HG03060 (cell line): ENCODE measurements at regions not wholly inside any gene's neighbourhood (a gene's known extent, or its start where the extent isn't known, plus 50 kb on each side); places are given as distances from the start of the nearest gene placed in this dataset.
"Not testable (repeated sequence)": the region's sequence is repeated elsewhere in the genome, so short reads cannot be mapped to it uniquely, and the experiment has no call there.

Experiments
- ATAC-seq: cut with Tn5 transposase; IDR thresholded peaks from one replicate; pipeline ENCODE4 v1.9.1; 2021; ENCODE audit warnings: low read depth, moderate number of reproducible peaks; ENCODE audit not compliant: unreplicated experiment

DNA sequence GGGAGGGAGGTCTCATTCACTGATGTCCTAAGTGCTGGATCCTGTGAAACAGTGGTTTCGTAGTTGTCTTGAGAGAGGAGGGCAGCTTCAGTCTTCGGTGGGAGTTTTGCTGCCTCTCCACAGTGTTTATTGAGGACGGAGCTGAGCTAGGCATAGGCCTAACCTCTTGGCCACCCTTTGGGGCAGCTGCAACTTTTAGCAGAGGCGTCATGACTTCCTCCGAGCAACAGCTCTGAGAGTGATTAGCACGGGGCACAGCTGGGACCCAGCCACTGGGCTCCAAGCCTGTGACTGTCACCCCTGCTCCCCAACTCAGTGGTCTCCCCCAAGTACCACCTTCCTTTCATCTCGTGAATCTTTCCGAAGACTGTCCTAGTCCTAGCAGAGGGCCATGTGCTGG is 139.9 kb upstream of the NCOR2 start:
- no peak for ATAC-seq

- ATAC-seq, result no peak
These were observed 139.0 kb upstream of the NCOR2 start for GRCh38 chr12:124706363-124706762.

- no peak for ATAC-seq
These were observed 138.2 kb upstream of the NCOR2 start for GRCh38 chr12:124705545-124706138.

- ATAC-seq, result no peak
These were observed 137.2 kb upstream of the NCOR2 start for GRCh38 chr12:124704619-124705018.

DNA sequence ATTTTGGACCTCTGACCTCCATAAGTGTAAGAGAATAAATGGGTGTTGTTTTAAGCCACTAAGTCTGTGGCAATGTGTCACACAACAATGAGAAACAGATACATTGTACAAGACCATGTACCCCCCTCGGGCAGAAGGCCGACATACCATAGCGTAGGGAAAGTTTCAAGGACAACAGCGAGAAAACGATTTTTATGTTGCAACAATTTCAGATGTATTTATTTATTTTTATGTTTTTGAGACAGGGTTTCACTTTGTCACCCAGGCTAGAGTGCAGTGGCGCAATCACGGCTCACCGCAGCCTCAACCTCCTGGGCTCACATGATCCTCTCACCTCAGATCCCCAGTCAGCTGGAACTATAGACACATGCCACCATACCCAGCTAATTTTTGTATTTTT is 136.4 kb upstream of the NCOR2 start:
- ATAC-seq, result no peak

DNA sequence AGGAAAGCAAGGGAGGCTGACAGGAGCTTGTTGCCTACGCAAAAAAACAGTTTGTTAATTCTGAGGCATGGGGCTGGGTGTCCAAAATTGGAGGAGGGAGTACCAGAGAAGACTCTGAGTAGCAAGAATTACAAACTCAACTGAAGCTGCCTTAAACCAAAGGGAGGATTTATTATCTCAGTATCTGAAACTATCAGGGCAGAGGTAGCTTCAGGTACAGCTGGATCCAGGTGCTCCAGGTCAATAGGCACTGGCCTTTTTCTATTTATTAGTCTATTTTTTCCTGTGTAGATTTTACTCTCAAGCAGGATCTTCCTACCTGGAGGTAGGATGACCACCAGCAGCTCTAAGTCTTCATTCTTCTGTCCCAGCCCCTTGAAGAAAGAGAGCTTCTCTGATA is 135.3 kb upstream of the NCOR2 start:
- ATAC-seq, result no peak

GRCh38 chr12:124700810-124701592 is 133.6 kb upstream of the NCOR2 start:
- no peak for ATAC-seq

DNA sequence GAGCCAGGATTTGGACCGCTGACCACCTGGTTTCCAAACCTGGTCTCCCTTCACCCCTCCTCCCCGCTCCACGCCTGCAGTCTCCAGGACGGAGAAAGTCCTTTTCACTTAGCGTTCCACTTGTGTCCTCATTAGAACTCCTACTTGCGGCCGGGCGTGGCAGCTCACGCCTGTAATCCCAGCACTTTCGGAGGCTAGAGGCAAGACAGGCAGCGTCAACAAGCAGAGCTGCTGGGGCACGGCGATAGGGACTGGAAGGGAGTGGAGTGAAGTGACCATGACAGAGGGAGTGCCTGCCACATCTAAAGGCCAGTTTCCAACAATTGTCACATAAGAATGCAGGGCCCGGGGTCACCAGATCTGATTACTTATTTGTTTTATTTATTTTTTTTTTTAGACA is 132.5 kb upstream of the NCOR2 start:
- ATAC-seq, result no peak

DNA sequence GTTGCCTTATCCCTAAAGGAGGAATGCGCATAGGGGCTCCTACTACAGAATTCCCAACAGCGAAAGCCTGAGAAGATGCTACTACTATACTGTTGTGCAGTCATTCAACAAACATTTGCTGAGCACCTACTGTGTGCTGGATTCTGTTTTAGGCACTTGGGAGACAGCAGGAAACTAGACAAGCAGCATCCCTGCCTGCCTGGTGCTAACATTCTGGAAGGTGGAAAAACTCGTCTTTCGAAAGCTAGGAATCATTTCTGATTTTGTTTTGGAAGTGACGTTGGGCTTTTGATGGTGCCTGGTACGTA is 131.5 kb upstream of the NCOR2 start:
- ATAC-seq, result no peak

- ATAC-seq, result no peak
These were observed 131.0 kb upstream of the NCOR2 start for GRCh38 chr12:124698211-124698997.

GRCh38 chr12:124697722-124698121 is 130.3 kb upstream of the NCOR2 start:
- ATAC-seq, result not testable (repeated sequence)

- ATAC-seq, result no peak
These were observed 129.5 kb upstream of the NCOR2 start for GRCh38 chr12:124696693-124697476.

GRCh38 chr12:124695861-124696260 is 128.4 kb upstream of the NCOR2 start:
- ATAC-seq, result no peak

GRCh38 chr12:124694846-124695497 is 127.6 kb upstream of the NCOR2 start:
- no peak for ATAC-seq

- ATAC-seq, result no peak
These were observed 126.8 kb upstream of the NCOR2 start for GRCh38 chr12:124694250-124694649.

DNA sequence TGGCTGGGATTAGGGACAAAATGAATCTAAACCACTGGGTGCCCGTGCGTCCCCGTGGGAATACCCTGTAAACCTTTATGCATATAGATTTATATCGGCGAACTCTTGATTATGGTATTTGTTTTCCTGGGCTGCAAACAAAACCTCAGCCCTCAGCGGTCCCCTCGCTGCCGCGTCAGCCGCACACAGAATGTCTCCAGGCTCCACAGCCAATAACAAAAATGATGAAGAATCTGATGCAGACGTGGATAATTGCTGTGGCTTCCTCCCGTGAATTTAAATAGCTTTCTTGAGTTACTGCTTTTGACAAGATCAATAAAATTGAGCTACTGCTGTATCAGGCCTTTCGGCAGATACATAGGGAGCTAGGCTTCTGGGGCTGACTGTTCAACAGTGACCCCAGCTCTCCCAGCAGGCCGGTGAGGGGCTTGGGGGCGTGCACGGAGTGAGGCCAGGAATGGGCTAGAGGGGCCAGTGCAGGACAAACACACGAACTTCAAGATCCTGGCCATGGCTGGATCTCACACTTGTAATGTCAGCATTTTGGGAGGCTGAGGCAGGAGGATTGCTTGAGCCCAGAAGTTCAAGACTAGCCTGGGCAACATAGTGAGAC is 125.8 kb upstream of the NCOR2 start:
- no peak for ATAC-seq

DNA sequence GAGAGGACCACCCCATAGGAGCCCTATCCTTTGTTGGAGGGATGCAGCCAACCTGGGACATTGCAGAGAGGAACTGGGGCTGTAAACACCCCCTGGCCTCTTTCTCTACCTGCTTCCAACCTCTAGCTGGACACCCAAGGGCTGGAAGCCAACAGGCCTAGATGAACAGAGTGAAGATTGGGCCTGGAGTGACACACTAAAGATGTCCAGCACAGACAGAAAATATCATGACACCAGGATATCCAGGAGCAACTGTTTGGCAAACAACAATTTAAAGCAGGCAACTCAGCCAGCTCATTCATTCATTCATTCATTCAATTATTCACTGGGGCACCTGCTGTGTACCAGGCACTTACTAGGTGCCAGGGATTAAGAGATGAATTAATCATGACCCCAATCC is 125.0 kb upstream of the NCOR2 start:
- ATAC-seq, result no peak

DNA sequence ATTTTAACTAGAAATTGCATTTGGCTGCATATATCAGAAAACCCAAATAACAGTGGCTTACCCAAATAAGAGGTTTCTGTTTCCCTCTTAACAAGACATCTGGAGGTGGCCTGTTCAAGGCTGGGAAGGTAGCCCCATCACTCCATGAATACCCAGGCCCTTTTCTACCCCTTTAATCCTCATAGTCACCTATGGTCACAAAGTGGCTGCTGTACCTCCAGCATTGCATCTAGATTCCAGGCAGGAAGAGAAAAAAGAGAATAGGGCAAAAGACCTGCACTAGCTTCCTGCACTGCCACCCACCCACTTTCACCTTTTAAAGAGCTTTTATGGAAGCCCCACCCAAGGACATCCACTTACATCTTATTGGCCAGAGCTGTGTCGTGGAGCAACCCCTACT is 124.0 kb upstream of the NCOR2 start:
- ATAC-seq, result no peak

DNA sequence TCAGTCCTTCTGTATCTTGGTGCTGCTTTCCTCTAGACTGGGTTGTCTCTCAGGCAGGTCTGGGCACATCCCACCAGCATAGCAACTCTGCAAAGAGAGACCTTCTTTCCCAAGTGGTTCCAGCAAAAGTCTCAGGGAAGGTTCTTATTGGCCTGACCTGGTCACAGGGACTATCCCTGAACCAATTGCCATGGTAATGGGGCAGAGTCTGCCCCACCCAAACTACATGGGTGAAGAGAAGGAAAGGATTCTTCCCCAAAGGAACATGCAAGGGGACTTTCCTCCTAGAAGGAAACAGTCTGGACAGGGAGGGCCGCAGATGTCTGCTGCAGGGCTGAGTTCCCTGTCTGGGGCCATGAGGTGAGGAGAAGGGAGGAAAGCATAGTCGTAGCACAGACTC is 122.2 kb upstream of the NCOR2 start:
- no peak for ATAC-seq

GRCh38 chr12:124688356-124688992 is 121.1 kb upstream of the NCOR2 start:
- ATAC-seq, result no peak
